ENCODE measurements at regions not wholly inside any gene's neighbourhood (a gene's known extent, or its start where the extent isn't known, plus 50 kb on each side); places are given as distances from the start of the nearest gene placed in this dataset.

GRCh38 chr2:16507655-16508489 is 157.8 kb downstream of the CYRIA start:
- TF ChIP-seq POU6F1 (CRISPR knock-in tag; IDR thresholded peaks at IDR 0.05; ENCODE audit: borderline replicate concordance, low read depth), result no peak
- TF ChIP-seq RARB (CRISPR knock-in tag; IDR thresholded peaks at IDR 0.05), result no peak
- TF ChIP-seq ZFP3 (CRISPR knock-in tag; IDR thresholded peaks at IDR 0.05), result no peak
- TF ChIP-seq CREB5 (CRISPR knock-in tag; IDR thresholded peaks at IDR 0.05; ENCODE audit: low read depth), result no peak
- TF ChIP-seq TSHZ2 (CRISPR knock-in tag; IDR thresholded peaks at IDR 0.05), result no peak
- no peak for TF ChIP-seq ZFP30 (CRISPR knock-in tag; IDR thresholded peaks at IDR 0.05)
- no peak for TF ChIP-seq TOX (CRISPR knock-in tag; IDR thresholded peaks at IDR 0.05; ENCODE audit: borderline replicate concordance)
- TF ChIP-seq PATZ1 (CRISPR knock-in tag; IDR thresholded peaks at IDR 0.05; ENCODE audit: borderline replicate concordance), result no peak
- TF ChIP-seq GLIS3 (CRISPR knock-in tag; IDR thresholded peaks at IDR 0.05), result no peak
- TF ChIP-seq CSRNP3 (CRISPR knock-in tag; IDR thresholded peaks at IDR 0.05), result no peak
- TF ChIP-seq ESRRG (CRISPR knock-in tag; IDR thresholded peaks at IDR 0.05), result no peak
- no peak for TF ChIP-seq TCF4 (CRISPR knock-in tag; IDR thresholded peaks at IDR 0.05; ENCODE audit: borderline replicate concordance)
- TF ChIP-seq CSDC2 (CRISPR knock-in tag; IDR thresholded peaks at IDR 0.05), result no peak
- no peak for TF ChIP-seq ARNTL (CRISPR knock-in tag; IDR thresholded peaks at IDR 0.05; ENCODE audit: borderline replicate concordance, low read depth)
